MM.1S (cell line): ENCODE measurements at regions not wholly inside any gene's neighbourhood (a gene's known extent, or its start where the extent isn't known, plus 50 kb on each side); places are given as distances from the start of the nearest gene placed in this dataset.

Experiments
- DNase-seq: peaks from one replicate; pipeline ENCODE4 v3.0.0-alpha.2; 2015
- H2AFZ ChIP-seq: fragments of 300-600 bp; sonication (generic); 2 replicates; pipeline ENCODE4 v1.6.0; 2016; ENCODE audit warnings: antibody characterized with exemption, low read length
- H3F3A ChIP-seq: fragments of 300-600 bp; sonication (generic); 2 replicates; pipeline ENCODE4 v1.6.1; 2016; ENCODE audit warnings: mild to moderate bottlenecking, antibody characterized with exemption, low read length, moderate library complexity, mixed read lengths; ENCODE audit not compliant: insufficient read depth
- H3K27ac ChIP-seq: fragments of 300-600 bp; sonication (generic); 2 replicates; pipeline ENCODE4 v1.5.1; 2016; ENCODE audit warnings: mild to moderate bottlenecking, low read length
- H3K27me3 ChIP-seq: fragments of 300-600 bp; sonication (generic); replicated peaks from 2 replicates; pipeline ENCODE4 v1.6.0; 2016; ENCODE audit warnings: low read length; ENCODE audit not compliant: insufficient read depth
- H3K36me3 ChIP-seq: fragments of 300-600 bp; sonication (generic); replicated peaks from 2 replicates; pipeline ENCODE4 v1.6.1; 2016; ENCODE audit warnings: mild to moderate bottlenecking, low read length, mixed read lengths; ENCODE audit not compliant: insufficient read depth
- H3K4me1 ChIP-seq: fragments of 300-600 bp; sonication (generic); 2 replicates; pipeline ENCODE4 v1.6.1; 2016; ENCODE audit warnings: low read length, mixed read lengths
- H3K4me2 ChIP-seq: fragments of 300-600 bp; sonication (generic); 2 replicates; pipeline ENCODE4 v1.6.0; 2016; ENCODE audit warnings: low read depth, low read length
- H3K4me3 ChIP-seq: fragments of 300-600 bp; sonication (generic); 2 replicates; pipeline ENCODE4 v1.5.1; 2016; ENCODE audit warnings: low read length, mixed read lengths
- H3K79me2 ChIP-seq: fragments of 300-600 bp; sonication (generic); 2 replicates; pipeline ENCODE4 v1.6.1; 2016; ENCODE audit warnings: mixed run types, low read length, mixed read lengths
- H3K9ac ChIP-seq: fragments of 300-600 bp; sonication (generic); 2 replicates; pipeline ENCODE4 v1.6.1; 2016; ENCODE audit warnings: low read length, mixed read lengths
- H3K9me2 ChIP-seq: fragments of 300-600 bp; sonication (generic); replicated peaks from 2 replicates; pipeline ENCODE4 v1.6.1; 2016; ENCODE audit warnings: mild to moderate bottlenecking, low read length, mixed read lengths; ENCODE audit not compliant: insufficient read depth
- H3K9me3 ChIP-seq: fragments of 300-600 bp; sonication (generic); replicated peaks from 2 replicates; pipeline ENCODE4 v1.6.1; 2016; ENCODE audit warnings: mild to moderate bottlenecking, low read length, mixed read lengths; ENCODE audit not compliant: insufficient read depth
- H4K20me1 ChIP-seq: fragments of 300-600 bp; sonication (generic); 2 replicates; pipeline ENCODE4 v1.6.1; 2016; ENCODE audit warnings: mild to moderate bottlenecking, low read length, moderate library complexity, mixed read lengths; ENCODE audit not compliant: insufficient read depth
- EZH2 ChIP-seq: fragments of 300-600 bp; sonication (generic); optimal IDR thresholded peaks from 2 replicates; pipeline ENCODE3; 2017; ENCODE audit warnings: low read depth, mild to moderate bottlenecking, antibody characterized with exemption, low read length, mixed read lengths
- EZH2phosphoT487 ChIP-seq: fragments of 300-600 bp; sonication (generic); IDR thresholded peaks from 2 replicates; pipeline ENCODE4 v1.6.1; 2018; ENCODE audit warnings: antibody characterized with exemption, low read length
- TF ChIP-seq, protein P1 (sequence below): fragments of 300-600 bp; sonication (generic); IDR thresholded peaks from 2 replicates; pipeline ENCODE4 v1.5.1; 2016; ENCODE audit warnings: antibody characterized with exemption, low read length, mixed read lengths

DNA sequence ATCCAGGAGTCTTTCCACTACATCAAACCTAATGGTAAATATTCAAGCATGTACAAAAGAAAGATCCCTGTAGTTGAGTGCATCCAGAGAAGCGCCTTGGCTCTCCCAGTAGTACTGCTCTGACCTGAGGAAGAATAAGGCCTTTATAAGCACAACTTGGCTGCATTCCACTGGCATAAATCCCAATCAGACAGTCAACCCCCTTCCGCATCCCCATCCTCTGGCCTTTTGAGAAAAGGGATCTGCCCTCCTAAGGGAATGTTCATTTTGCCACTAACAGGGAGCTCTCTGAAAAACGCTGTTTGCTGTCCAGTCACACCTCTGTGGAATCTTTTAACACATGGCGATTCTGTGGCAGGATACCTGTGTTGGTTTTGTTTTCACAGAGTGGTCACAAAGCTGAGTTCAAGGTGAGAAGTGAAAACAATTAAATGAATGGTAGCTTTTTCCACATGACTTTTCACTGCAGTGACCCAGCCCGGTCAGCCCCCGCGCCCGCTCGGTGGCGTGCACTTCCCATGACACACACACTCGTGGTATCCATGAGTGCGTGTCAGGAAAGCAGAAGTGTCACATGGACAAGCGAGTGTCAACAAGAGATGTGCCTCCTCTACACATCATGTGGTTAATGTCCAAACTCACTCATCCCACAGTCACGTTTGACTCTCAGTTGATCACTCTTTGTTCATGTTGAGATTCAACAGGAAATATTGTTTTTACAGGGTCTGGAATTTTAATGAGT lies 112.2 kb upstream of the ENPP6 start:
- H3K9me3 ChIP-seq = no peaks in the 10 kb centered on the region
- H3F3A ChIP-seq = peaks cover 26% of the 10 kb centered on the region
- H3K79me2 ChIP-seq = no peaks in the 10 kb centered on the region
- no peaks in the 10 kb centered on the region for H3K27me3 ChIP-seq
- H3K4me2 ChIP-seq = no peak overlapping the region
- no peaks in the 10 kb centered on the region for H3K36me3 ChIP-seq
- peak overlapping the region; percentile 85; the same call in 1 of the 2 replicates for H3K27ac ChIP-seq
- peaks cover 45% of the 10 kb centered on the region for H3K4me1 ChIP-seq
- H3K9ac ChIP-seq = no peak overlapping the region
- DNase-seq = no peak
- H3K9me2 ChIP-seq = no peaks in the 10 kb centered on the region
- H3K4me3 ChIP-seq = no peak overlapping the region
- H4K20me1 ChIP-seq = no peaks in the 10 kb centered on the region
- TF ChIP-seq, protein P1, sequence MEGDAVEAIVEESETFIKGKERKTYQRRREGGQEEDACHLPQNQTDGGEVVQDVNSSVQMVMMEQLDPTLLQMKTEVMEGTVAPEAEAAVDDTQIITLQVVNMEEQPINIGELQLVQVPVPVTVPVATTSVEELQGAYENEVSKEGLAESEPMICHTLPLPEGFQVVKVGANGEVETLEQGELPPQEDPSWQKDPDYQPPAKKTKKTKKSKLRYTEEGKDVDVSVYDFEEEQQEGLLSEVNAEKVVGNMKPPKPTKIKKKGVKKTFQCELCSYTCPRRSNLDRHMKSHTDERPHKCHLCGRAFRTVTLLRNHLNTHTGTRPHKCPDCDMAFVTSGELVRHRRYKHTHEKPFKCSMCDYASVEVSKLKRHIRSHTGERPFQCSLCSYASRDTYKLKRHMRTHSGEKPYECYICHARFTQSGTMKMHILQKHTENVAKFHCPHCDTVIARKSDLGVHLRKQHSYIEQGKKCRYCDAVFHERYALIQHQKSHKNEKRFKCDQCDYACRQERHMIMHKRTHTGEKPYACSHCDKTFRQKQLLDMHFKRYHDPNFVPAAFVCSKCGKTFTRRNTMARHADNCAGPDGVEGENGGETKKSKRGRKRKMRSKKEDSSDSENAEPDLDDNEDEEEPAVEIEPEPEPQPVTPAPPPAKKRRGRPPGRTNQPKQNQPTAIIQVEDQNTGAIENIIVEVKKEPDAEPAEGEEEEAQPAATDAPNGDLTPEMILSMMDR = no peak
- no peak for TF ChIP-seq EZH2phosphoT487
- no peak for TF ChIP-seq EZH2
- H2AFZ ChIP-seq = no peak overlapping the region

GRCh38 chr4:184329235-184329634 lies 111.6 kb upstream of the ENPP6 start:
- H2AFZ ChIP-seq = no peak overlapping the region

GRCh38 chr4:184328022-184328736 lies 110.5 kb upstream of the ENPP6 start:
- no peaks in the 10 kb centered on the region for H3K27me3 ChIP-seq
- H3K79me2 ChIP-seq = no peaks in the 10 kb centered on the region
- no peak overlapping the region for H3K4me3 ChIP-seq
- peaks cover 45% of the 10 kb centered on the region for H3K4me1 ChIP-seq
- H3F3A ChIP-seq = peaks cover 26% of the 10 kb centered on the region
- H3K27ac ChIP-seq = peak overlapping the region; percentile 75
- no peak for TF ChIP-seq EZH2phosphoT487
- TF ChIP-seq, protein P1 = 0 out of 2 replicates have a peak, but pooled peaks have one; percentile 16
- peak; percentile 94 for DNase-seq
- H2AFZ ChIP-seq = peak overlapping the region; percentile 2; the same call in 1 of the 2 replicates
- no peaks in the 10 kb centered on the region for H3K36me3 ChIP-seq
- H3K9me3 ChIP-seq = no peaks in the 10 kb centered on the region
- H3K9me2 ChIP-seq = no peaks in the 10 kb centered on the region
- H3K9ac ChIP-seq = peak overlapping the region; percentile 15
- no peaks in the 10 kb centered on the region for H4K20me1 ChIP-seq
- peak overlapping the region; percentile 28 for H3K4me2 ChIP-seq

More at GRCh38 chr4:184329235-184329634, 111.6 kb upstream of the ENPP6 start:
- H3K9me2 ChIP-seq = no peaks in the 10 kb centered on the region
- no peak overlapping the region for H3K4me2 ChIP-seq
- no peaks in the 10 kb centered on the region for H4K20me1 ChIP-seq
- H3K4me1 ChIP-seq = peaks cover 45% of the 10 kb centered on the region
- H3F3A ChIP-seq = peaks cover 26% of the 10 kb centered on the region
- H3K27ac ChIP-seq = peak overlapping the region; percentile 75; the same call in 1 of the 2 replicates
- H3K9me3 ChIP-seq = no peaks in the 10 kb centered on the region
- no peak overlapping the region for H3K9ac ChIP-seq
- no peaks in the 10 kb centered on the region for H3K27me3 ChIP-seq
- no peak for TF ChIP-seq EZH2
- TF ChIP-seq, protein P1 = no peak
- TF ChIP-seq EZH2phosphoT487 = no peak
- DNase-seq = no peak
- no peaks in the 10 kb centered on the region for H3K36me3 ChIP-seq
- H3K79me2 ChIP-seq = no peaks in the 10 kb centered on the region
- no peak overlapping the region for H3K4me3 ChIP-seq
